IPS-18c (cell line): ENCODE measurements at regions not wholly inside any gene's neighbourhood (a gene's known extent, or its start where the extent isn't known, plus 50 kb on each side); places are given as distances from the start of the nearest gene placed in this dataset.
A peak's percentile ranks its signal among the peaks of the same experiment; 100 is the strongest.
"Not testable (repeated sequence)": the region's sequence is repeated elsewhere in the genome, so short reads cannot be mapped to it uniquely, and the experiment has no call there.

ENCODE experiments used
- H3K4me3 ChIP-seq: 2 replicates; pipeline ENCODE4 v1.7.0; 2013; ENCODE audit warnings: low read depth, mild to moderate bottlenecking, low read length, moderate library complexity; ENCODE audit not compliant: insufficient read depth
- H3K9me3 ChIP-seq: one replicate; pipeline ENCODE4 v1.6.1; 2013; ENCODE audit warnings: mild to moderate bottlenecking, low read length, moderate library complexity; ENCODE audit not compliant: control insufficient read depth, insufficient read depth

DNA sequence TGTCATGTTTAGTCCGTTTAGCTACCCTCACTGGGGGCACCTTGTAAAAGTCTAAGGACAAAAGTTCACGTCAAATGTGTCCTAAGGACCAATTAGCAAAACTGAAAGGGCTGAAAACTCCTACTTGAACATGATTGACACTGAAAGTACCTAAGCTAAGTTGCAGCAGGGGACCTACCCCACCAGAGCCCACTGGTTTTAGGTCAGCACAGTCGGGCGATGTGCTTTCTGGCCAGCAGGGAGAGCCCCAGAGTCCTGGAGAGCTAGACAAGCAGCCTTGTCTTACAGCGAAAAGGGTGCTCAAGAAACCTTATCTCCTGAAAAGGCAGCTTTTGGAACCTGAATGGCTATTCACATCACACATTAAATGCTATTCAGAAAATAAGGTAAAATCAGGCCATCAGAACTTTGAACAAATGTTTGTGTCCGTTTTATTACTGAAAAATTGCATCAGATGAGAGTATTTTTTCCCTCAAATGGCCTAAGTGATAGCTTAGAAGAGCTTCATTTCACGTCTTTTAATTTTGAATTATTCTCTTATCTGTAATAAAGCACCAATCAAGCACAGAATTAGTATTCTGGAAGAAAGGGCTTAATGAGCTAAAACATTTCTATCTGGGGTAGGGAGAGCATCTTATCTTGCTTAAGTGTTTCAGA is 52.2 kb upstream of the MKI67 start:
- Histone ChIP-seq H3K9me3 (no peaks in the 10 kb centered on the region), H3K4me3 (no peak overlapping the region)

DNA sequence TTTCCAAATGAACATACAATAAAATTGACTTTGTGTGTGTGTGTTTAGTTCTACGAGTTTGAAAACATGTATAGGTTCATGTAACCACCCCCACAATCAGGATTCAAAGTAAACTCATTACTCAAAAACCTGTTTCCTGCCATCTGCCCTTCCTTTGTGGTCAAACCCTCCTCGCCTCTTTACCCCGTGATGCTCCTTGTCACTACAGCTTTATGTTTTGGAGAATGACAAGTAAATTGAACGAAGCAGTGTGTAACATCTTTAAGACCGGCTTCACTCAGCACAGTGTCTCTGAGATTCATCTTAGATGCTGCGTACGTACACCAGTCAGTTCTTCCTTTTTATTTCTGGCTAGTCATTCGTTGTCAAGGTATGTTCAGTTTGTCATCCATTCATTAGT is 54.6 kb upstream of the MKI67 start:
- H3K9me3 ChIP-seq = no peaks in the 10 kb centered on the region
- no peak overlapping the region for H3K4me3 ChIP-seq

DNA sequence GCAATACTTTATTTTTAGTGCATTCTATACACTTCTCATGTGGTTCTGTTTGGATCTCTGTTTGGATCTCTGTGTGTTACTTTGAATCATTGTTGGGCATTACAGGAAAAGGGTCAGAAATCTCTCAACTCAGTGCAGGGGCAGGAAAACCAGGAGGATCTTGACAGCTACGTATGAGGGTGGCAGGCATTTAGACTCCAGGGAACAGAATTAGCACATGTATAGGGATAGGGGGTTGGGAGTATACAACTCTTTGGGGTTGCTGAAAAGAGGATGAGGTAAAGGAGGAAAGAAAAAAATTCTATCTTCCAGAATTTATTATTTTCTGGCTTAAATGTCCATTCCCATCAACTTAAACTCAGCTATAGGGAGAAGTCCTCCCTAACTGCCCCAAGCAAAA is 59.4 kb upstream of the MKI67 start:
- Histone ChIP-seq H3K9me3 (no peaks in the 10 kb centered on the region), H3K4me3 (no peak overlapping the region)

DNA sequence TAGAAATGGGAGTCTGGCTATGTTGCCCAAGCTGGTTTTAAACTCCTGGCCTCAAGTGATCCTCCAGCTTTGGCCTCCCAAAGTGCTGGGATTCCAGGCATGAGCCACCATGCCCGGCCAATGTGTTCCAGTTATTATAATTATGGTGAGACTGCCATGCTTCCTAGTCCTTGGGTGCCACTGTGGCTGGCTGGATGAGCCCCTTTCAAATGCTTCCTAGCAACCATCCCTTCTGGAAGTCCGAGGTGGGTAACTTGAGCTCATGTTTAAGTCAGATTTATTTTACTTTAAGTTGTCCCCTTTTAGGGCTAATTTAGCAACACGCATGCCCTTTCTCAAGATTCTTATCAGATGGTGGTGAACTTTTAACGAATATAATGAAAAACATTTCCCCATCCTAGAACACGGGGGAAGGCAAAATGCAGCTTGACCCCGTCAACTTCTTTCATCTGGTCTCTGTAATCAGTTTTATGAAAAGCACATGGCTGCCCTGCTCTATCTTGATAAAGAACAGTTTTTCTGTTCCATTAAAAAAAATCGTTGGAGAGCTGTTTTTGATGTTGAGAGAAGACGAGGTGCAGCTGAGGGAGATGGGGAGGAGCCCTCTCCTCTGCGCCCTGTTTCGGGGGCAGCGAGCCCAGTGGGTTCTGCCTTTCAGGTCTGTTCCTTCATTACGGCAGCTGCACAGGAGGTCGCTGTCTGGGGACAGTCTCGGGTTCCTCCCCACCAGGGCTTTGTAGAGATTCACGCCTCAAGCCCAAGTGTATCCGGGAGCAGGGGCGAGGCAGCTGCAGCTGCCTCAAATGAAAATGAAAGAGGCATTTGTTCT is 61.0 kb upstream of the MKI67 start:
- Histone ChIP-seq H3K9me3 (no peaks in the 10 kb centered on the region), H3K4me3 (no peak overlapping the region)

DNA sequence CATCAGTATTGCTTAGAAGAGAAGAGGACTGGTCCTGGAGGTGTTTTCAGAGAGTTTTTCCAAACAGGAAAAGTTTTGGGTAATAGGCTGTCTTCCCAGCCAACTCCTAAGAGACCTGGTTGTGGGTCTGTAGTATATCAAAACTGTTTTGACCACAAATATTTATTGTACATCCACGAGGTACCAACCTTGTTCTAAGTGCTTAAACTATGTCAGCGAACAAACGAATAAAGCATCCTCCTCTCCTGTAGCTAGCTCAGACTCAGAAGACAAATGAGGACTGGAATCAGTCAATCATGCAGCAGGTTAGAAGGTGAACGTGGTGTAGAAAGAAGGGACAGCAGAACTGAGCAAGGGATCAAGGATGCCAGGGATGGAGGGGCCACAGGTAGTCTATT is 61.6 kb upstream of the MKI67 start:
- no peak overlapping the region for H3K4me3 ChIP-seq

DNA sequence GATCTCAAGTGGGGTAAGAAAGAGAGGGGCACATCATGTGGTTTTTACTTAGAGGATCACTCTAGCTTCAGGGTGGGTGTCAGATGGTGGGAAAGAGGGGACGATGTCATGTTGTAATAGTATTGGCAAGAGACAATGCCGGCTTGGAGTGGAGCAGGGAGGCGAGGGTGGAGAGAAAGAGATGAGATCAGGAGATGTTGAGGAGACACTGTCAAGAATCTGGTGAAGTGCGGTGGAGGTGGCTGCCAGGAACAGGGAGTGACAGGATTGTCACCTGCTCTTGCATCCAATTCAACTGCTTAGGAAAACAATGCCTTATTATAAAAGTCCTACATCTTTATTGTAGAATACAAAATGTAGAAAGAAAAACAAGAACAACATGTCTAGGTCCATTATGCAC is 63.0 kb upstream of the MKI67 start:
- H3K9me3 ChIP-seq = no peaks in the 10 kb centered on the region
- H3K4me3 ChIP-seq = no peak overlapping the region

More for the DNA sequence above, 61.6 kb upstream of the MKI67 start:
- no peaks in the 10 kb centered on the region for H3K9me3 ChIP-seq

DNA sequence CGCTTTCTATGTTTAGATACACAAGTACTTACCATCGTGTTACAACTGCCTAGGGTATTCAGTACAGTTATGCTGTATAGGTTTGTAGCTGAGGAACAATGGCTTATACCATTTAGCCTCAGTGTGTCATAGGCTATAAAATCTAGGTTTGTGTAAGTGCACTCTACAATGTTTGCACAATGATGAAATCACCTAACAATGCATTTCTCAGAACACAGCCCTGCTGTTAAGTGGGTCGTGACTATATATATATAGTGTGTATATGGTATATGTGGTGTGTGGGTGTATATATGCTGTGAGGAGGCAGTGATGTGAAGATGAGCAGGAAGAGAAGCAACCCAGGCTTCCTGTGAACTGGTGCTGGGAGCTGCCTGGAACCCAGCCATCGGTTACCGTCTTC is 65.6 kb upstream of the MKI67 start:
- no peaks in the 10 kb centered on the region for H3K9me3 ChIP-seq

DNA sequence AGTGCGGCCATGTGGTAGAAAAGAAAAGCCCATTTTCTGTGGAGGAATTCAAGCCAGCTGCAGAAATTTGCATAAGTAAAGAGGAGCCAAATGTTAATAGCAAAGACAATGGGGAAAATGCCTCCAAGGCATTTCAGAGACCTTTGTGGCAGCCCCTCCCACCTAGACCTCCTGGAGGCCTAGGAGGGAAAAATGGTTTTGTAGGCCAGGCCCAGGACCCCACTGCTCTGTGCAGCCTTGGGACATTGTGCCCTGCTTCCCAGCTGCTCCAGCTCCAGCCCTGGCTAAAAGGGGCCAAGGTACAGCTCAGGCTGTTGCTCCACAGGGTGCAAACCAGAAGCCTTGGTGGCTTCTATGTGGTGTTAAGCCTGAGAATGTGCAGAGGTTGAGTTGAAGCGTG is 75.6 kb upstream of the MKI67 start:
- H3K4me3 ChIP-seq = not testable (repeated sequence)
- peaks cover 13% of the 10 kb centered on the region for H3K9me3 ChIP-seq

More for the DNA sequence above, 65.6 kb upstream of the MKI67 start:
- no peak overlapping the region for H3K4me3 ChIP-seq

DNA sequence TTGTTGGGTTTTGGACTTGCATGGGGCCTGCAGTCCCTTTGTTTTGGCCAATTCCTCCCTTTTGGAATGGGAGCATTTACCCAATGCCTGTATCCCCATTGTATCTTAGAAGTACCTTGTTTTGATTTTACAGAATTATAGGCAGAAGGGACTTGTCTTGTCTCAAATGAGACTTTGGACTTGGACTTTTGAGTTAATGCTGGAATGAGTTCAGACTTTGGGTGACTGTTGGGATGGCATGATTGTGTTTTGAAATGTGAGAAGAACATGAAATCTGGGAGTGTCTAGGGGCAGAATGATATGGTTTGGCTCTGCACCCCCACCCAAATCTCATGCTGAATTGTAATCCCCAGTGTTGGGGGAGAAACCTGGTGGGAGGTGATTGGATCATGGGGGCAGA is 76.8 kb upstream of the MKI67 start:
- H3K4me3 ChIP-seq = peak overlapping the region; percentile 28; the same call in 1 of the 2 replicates
- peaks cover 13% of the 10 kb centered on the region for H3K9me3 ChIP-seq

DNA sequence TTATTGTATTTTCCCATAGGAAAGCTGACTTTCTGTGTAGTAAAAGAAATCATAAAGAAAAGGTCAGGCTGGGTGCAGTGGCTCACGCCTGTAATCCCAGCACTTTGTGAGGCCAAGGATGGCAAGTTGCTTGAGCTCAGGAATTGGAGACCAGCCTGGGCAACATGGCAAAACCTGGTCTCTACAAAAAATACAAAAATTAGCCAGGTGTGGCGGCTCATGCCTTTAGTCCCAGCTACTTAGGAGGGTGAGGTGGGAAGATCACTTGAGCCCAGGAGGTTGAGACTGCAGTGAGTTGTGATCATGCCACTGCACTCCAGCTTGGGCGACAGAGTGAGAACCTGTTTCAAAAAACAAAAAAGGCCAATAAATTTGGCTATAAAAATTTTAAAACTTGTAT is 79.4 kb upstream of the MKI67 start:
- H3K9me3 ChIP-seq = peaks cover 13% of the 10 kb centered on the region
- H3K4me3 ChIP-seq = not testable (repeated sequence)

DNA sequence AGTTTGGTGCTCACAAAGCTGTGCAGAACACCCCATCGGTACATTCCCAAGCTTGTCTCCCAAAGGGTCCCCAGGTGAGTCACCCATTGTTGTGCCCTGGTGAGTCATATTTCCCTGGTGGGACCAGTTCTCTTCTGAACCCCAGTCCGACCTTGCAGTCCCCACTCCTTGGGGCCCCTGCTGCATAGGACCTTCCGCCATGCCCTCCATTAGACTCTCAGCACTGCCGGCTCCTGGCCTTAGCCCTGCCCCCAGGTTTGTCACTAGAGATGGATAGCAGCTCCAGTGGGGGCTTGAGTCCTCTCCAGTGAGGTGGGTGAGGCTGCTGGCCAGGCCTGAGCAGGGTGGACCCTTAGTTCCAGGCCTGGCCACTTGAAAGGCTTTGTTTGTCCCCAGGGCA is 80.5 kb upstream of the MKI67 start:
- Histone ChIP-seq H3K4me3 (no peak overlapping the region), H3K9me3 (peaks cover 13% of the 10 kb centered on the region)

DNA sequence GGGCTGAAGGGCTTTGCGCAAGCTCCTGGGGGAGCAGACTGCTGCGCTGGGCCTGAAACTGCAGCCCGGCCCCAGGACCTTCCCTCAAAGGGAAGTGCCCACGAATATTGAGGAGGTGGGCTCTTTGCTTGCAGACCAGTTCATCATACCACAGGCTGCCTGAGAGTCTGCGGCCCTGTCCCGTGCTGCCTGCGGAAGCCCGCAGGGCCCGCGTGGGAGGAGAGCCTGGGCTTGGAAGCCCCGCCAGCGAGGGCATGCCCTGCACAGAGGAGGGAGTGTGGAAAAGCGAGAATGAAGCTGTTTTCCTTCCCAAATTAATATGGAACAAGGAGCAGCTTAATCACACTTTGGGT is 83.6 kb upstream of the MKI67 start:
- Histone ChIP-seq H3K4me3 (no peak overlapping the region; the same call in 1 of the 2 replicates), H3K9me3 (no peaks in the 10 kb centered on the region)

DNA sequence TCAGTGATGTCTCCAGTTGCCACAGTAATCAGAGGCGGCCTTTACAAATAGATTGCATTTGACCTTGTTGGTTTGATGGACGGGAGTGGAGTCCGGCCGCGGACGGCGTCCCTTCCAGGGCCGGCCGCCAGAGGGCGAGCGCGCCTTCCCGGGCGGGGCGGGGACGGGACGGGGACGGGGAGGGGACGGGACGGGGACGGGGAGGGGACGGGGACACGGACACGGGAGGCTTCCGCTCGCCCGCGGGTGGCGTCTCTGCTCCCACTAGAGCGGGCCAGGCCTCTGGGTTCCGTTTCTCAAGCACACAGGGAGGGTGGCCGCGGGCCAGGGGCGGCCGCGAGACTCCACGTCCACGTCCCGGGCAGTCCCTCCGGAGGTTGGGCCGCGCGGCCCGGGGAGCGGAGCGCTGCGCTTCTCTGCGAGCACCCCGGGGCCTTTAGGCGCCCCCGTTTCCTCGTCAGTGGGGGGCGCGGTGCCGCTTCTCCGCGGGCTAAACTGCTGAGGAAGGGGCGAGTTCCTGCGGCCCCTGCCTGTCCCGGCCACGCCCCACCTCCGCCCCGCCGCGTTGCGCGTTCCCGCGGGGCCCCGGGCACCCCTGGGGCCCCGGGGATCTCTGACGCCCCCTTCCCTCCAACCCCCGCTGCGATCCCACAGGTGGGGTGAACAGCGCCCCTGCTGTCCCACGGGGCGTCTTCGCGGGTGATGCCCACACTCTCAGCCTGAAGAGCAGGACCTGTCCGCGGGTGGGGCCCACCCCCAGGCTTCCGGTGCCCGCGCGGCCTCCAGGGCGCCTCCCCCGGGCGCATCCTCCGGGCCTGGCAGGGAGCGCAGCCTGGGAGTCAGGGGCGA is 84.2 kb upstream of the MKI67 start:
- no peaks in the 10 kb centered on the region for H3K9me3 ChIP-seq
- H3K4me3 ChIP-seq = peak overlapping the region; percentile 66

DNA sequence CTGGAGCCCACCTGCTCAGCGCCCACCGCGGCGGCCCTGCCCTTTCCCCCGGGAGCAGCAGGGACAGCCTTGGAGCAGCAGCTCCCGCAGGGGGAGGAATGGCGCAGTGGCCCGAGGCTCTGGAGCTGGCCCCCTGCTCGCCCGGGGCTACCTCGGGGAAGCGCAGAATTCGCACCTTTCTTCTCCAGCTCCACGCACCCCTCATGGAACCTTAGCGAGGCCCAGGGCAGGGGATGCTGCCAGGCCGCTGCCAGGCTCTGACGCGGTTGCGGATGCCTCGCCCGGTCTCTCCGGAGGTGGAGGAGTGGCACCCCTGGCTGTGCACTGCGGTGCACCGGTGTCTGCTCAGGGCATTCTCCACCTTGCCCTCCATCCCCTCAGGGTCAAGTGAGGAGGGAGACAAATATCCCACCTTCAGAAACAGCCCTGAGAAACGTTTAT is 84.9 kb upstream of the MKI67 start:
- Histone ChIP-seq H3K9me3 (no peaks in the 10 kb centered on the region), H3K4me3 (peak overlapping the region; percentile 66; the same call in 1 of the 2 replicates)

DNA sequence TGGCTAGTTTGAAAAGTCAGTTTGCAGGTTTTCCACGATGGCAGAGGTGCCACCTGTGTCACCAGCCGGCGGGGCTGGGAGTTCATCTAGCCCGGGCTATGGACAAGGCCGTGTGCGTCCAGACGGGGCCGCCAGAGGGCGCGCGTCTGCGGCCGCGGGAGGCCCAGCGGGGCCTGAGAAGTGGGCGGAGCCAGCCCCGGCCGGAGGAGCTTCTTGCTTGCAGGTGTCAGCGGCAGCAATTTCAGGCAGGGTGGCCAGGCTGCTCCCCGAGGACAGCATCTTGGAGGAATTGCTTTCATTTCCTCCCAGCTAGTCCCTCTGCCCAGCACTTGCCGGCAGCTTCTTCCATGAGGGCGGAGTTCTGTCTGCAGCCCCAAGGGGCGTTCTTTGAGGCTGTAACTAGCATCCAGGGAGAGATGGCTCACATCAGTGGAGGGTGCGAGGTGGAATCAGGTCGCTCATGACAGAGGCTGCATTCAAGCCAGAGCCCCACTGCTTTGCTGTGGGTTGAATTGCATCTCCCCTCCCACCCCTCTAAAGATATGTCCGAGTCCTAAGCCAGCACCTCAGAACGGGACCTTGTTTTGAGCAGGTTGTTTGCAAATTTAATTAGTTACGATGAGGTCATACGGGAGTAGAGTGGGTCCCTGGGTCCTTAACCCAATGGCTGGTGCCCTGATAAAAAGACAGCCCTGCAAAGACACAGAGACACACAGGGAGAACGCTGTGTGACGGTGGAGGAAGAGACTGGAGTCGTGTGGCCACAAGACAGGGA is 85.9 kb upstream of the MKI67 start:
- Histone ChIP-seq H3K9me3 (no peaks in the 10 kb centered on the region), H3K4me3 (peak overlapping the region; percentile 16; the same call in 1 of the 2 replicates)

DNA sequence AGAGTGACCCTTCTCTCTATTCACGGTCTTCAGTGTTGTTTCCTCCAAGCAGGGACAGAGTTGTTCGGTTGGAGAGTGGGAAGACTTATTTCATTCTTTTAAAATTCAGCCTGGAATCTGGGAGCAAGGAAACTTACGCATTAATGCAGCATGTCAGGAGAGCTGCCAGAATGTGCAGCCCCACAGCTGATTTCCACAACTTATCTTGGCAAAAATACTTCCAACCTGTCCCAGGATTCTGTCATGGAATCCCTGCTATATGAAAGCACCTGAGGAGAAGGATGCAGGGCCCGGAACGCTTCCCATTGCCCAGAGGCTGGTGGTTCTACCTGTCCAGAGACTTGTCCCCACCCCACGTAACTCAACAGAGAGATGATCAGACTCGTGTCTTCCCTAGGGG is 86.9 kb upstream of the MKI67 start:
- no peak overlapping the region for H3K4me3 ChIP-seq
- no peaks in the 10 kb centered on the region for H3K9me3 ChIP-seq

DNA sequence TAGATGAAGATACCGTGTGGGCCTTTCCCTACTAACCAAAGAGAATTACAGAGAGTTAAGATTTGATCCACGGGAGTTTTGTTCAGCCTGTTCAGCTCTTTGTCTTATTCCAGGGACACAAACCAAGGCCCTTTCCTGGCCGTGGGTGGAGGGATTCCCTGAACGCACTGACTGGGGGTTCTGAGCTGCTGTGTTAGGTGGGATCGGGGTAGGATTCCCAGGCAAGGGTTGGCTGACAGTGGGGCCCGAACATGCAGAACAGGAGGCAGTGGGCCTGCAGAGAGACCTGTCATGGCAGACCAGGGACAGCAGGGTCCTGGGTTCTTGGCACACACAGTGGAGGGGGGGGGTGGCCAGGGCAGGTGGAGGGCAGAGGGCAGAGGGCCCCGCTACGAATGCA is 89.5 kb upstream of the MKI67 start:
- H3K4me3 ChIP-seq = no peak overlapping the region
- H3K9me3 ChIP-seq = no peaks in the 10 kb centered on the region
